HEK293T (cell line): ENCODE measurements at regions not wholly inside any gene's neighbourhood (a gene's known extent, or its start where the extent isn't known, plus 50 kb on each side); places are given as distances from the start of the nearest gene placed in this dataset.

Source experiments
- ELF4 ChIP-seq: fragments of 450-650 bp; IDR thresholded peaks from 2 replicates; pipeline ENCODE4 v1.6.1; 2017; ENCODE audit warnings: antibody characterized with exemption
- FOXM1 ChIP-seq: fragments of 450-650 bp; IDR thresholded peaks from 2 replicates; pipeline ENCODE4 v1.6.1; 2017; ENCODE audit warnings: mild to moderate bottlenecking, borderline replicate concordance

- TF ChIP-seq ELF4 (no peak), FOXM1 (no peak)
Observed at GRCh38 chr11:86877503-86877902, 77.2 kb downstream of the PRSS23 start.
